GM21447 (cell line): ENCODE measurements at regions not wholly inside any gene's neighbourhood (a gene's known extent, or its start where the extent isn't known, plus 50 kb on each side); places are given as distances from the start of the nearest gene placed in this dataset.

ENCODE experiments used
- ATAC-seq: cut with Tn5 transposase; IDR thresholded peaks from one replicate; pipeline ENCODE4 v1.9.1; 2021; ENCODE audit not compliant: unreplicated experiment

- ATAC-seq = no peak
Measured at GRCh38 chr13:33462109-33462508, 176.6 kb upstream of the STARD13 start.

- no peak for ATAC-seq
Measured at GRCh38 chr13:33464345-33464744, 178.8 kb upstream of the STARD13 start.

DNA sequence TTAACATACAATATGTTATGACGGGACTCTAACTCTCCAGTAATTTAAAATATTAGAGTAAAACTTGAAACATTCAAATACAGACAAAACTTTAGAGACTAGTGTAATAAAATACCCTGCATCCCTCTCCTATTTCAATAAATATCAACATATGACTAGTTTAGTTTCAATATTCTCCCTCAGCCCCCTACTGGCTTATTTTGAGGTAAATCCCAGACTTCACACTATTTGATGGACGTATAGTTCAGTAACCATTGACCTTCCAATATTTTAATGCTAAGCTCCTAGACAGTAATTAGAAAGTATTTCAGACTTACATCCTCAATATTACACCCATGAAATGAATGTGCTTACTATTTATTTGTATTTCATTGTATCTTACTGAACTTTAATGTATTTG lies 180.7 kb upstream of the STARD13 start:
- no peak for ATAC-seq

GRCh38 chr13:33467556-33467955 lies 182.0 kb upstream of the STARD13 start:
- no peak for ATAC-seq

- no peak for ATAC-seq
Measured at GRCh38 chr13:33471204-33471603, 185.6 kb upstream of the STARD13 start.

DNA sequence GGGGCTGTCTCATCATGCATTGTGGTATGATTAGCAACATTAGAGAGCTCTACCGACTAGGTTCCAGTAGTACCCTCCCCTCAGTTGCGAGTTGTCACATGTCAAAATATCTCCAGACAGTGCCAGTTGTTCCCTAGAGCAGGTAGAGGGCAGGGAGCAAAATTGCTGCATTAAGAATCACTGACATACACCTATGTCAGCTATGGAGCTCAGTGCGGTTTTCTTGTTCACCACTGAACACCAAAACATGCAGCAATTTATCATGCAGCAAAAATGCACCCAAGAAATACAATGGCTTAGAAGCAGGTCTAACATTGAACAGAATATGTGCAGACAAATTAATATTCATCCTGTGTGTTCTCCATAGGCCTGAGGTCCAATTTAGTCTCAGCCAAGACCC lies 186.9 kb upstream of the STARD13 start:
- ATAC-seq = no peak

DNA sequence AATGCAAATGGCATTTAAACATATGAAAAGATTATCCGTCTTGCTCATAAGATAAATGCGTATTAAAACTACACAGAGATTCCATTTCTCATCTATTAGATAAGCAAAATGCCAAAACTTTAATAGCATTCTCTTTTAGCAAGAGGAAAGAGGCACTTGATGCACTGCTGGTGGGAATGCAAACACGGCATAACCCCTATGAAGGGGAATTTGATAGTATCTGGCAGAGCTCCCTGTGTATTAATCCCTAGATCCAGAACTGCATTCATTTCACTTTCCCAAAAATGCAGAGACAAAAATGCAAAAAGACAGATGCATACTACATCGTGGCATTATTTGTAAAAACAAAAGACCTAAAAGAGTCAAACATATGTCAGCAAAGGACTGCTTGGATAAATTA lies 193.6 kb upstream of the STARD13 start:
- ATAC-seq = no peak

DNA sequence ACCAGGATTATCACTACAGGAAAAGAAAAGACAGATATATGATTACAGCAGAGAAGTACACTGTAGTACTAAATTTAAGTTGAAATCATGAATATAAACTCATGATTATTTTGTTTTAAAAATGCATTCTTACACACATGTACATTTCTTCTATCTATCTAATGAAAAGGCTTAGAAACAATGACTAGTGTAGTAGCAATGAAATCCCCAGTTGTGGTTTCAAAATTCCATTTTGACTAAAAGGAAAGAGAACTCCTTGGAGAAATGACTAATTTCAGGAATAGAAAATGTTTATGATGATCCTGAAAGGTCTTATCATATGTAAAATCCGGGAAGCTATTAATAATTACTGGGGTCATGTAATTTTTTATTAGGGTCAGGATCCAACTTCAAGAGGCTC lies 195.0 kb upstream of the STARD13 start:
- no peak for ATAC-seq

- no peak for ATAC-seq
Measured at GRCh38 chr13:33483471-33483870, 197.9 kb upstream of the STARD13 start.

DNA sequence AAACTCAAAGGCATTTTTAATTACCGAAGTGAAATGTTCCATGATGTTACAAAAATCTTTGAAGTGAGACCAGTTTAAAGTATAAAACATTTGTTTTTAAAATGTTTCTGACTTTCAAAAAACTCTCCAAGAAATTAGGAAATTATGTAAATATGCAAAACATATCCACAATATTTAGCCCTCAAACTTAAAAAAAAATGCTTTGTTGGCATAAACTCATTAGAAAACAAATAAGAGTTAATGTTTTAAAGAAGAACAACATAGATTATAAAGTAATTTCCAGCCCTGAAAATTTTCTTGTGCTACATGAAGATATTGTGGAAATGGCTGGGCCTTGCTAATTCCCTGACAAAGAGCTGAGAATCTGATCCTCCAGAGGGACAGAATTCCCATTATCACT lies 199.7 kb upstream of the STARD13 start:
- ATAC-seq = no peak

DNA sequence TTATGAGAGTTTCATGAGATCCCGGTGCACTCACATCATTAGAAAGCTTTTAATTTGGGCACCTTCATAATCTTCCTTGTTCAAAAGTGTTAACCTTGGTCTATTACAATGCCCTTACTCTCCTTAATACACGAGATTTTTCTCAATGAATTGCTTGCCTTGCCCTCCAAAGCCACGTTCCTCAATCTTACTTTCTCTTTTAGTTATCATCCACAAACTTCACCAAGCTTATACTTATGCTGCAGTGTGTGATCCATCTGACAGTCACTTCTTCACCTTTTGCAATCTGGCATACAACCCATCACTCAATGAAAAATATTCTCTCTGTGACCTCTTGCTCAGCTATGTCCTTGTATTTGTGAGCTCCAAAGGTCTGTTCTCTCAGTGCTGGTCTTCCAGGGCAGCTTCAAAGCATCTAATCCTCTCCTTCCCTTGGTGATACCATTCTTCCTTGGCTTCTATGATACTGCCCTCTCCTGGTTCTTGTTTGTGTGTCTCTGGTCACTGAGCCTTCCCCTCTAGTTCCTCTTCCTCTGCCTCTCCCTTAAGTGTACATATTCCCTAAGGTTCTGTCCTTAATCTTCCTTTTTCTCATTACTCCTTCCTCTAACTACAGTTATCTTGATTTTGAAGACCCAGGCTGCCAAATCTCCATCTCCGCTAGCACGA lies 202.2 kb upstream of the STARD13 start:
- no peak for ATAC-seq

- no peak for ATAC-seq
Measured at GRCh38 chr13:33489563-33489962, 204.0 kb upstream of the STARD13 start.

DNA sequence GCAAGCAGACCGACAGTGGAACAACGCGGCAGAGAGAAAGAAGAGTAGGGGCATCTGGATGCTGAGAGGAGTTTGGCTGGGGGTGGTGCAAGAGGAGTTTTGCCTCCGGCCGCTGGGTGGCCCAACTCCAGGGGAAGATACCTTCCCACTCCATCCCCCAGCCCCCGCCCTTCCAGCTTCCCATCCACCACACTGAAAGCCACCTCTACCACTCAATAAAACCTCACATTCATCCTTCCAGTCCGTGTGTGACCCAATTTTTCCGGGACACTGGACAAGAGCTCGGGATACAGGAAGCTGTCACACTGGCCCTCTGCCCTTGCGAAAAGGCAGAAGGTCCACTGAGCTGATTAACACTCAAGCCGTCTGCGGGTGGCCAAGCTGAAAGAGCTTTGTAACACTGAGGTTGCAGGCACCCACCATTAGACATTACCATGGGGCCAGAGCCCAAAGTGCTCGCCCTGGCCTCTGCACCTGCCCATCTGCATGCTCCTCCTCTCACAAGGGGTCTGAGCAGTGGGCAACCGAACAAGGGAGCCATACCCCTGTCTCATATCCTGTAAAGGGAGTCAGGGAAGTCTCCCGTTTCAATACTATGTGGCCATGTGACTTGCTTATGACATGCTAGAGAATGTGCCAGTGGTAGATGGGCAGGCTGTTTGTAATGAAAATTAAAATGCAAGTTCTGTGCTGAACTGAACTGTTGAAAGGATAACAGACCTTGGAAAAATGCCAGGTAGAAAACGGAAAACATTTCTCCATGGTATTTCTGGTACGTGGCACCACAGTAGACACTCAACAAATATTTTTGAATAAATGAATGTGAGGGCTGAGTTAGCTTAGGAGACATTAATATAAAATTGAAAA lies 205.1 kb upstream of the STARD13 start:
- no peak for ATAC-seq

GRCh38 chr13:33493672-33494365 lies 208.3 kb upstream of the STARD13 start:
- no peak for ATAC-seq

- ATAC-seq = no peak
Measured at GRCh38 chr13:33494596-33495204, 209.1 kb upstream of the STARD13 start.

- no peak for ATAC-seq
Measured at GRCh38 chr13:33496336-33496735, 210.8 kb upstream of the STARD13 start.

- ATAC-seq = no peak
Measured at GRCh38 chr13:33497146-33497845, 211.7 kb upstream of the STARD13 start.

GRCh38 chr13:33508060-33508459 lies 222.5 kb upstream of the STARD13 start:
- ATAC-seq = no peak

GRCh38 chr13:33509642-33510229 lies 224.2 kb upstream of the STARD13 start:
- ATAC-seq = no peak

GRCh38 chr13:33510350-33510970 lies 224.9 kb upstream of the STARD13 start:
- ATAC-seq = no peak
